ENCODE measurements at regions not wholly inside any gene's neighbourhood (a gene's known extent, or its start where the extent isn't known, plus 50 kb on each side); places are given as distances from the start of the nearest gene placed in this dataset.

- H2BK12ac ChIP-seq (ENCODE audit: insufficient read length, low read depth, low read length) = no peak overlapping the region
- no peak overlapping the region for H2AK5ac ChIP-seq (ENCODE audit: insufficient read length, low read length)
- no peak overlapping the region for H3K18ac ChIP-seq (ENCODE audit: insufficient read length, low read depth, low read length)
- no peak overlapping the region for H2BK5ac ChIP-seq (ENCODE audit: insufficient read length, low read length)
- no CpG with 5 or more reads among the region's 5 CpGs for WGBS (ENCODE audit: extremely low coverage, insufficient read length, low lambda C conversion rate)
- H3K56ac ChIP-seq (ENCODE audit: insufficient read length, low read depth, low read length) = no peak overlapping the region
- no peaks in the 10 kb centered on the region for H3K27me3 ChIP-seq (ENCODE audit: insufficient read depth, low read length)
- H2BK15ac ChIP-seq (ENCODE audit: low read depth, low read length) = no peak overlapping the region
- TF ChIP-seq CTCF (conservative IDR thresholded peaks at IDR 0.05) = no peak
- no peaks in the 10 kb centered on the region for H3K27me3 Mint-ChIP-seq (ENCODE audit: low read depth)
- peaks cover 11 to 14% of the 10 kb centered on the region in 2 experiments for H3K4me1 Mint-ChIP-seq
- no peak overlapping the region for H3K4ac ChIP-seq (ENCODE audit: low read depth, low read length)
- H4K20me1 ChIP-seq (ENCODE audit: control insufficient read depth, insufficient read depth, insufficient read length) = no peaks in the 10 kb centered on the region
- no peak overlapping the region for H3K4me3 Mint-ChIP-seq
- no peak overlapping the region for H4K91ac ChIP-seq (ENCODE audit: insufficient read length, low read depth, low read length)
- no peaks in the 10 kb centered on the region for H3K9me3 ChIP-seq (ENCODE audit: control insufficient read depth, low read depth, low read length)
- H2AFZ ChIP-seq (ENCODE audit: low read length) = no peak overlapping the region
- H3K23ac ChIP-seq (ENCODE audit: insufficient read length, low read depth, low read length) = no peak overlapping the region
- peaks cover 4 to 15% of the 10 kb centered on the region in 2 experiments; a peak in 3 of 5 replicates for H3K9me3 Mint-ChIP-seq
- peaks cover 4% of the 10 kb centered on the region; the same call in 1 of the 2 replicates for H3K4me1 ChIP-seq (ENCODE audit: insufficient read depth, low read length)
- peak; percentile 31 for DNase-seq
- H3K27ac Mint-ChIP-seq = no peak overlapping the region
- H3K79me2 ChIP-seq (ENCODE audit: insufficient read depth, low read length) = no peaks in the 10 kb centered on the region
- H3K4me2 ChIP-seq (ENCODE audit: insufficient read depth, insufficient read length, low read length) = no peak overlapping the region
- no peak overlapping the region for H4K8ac ChIP-seq (replicated peaks; ENCODE audit: insufficient read length, low read depth, low read length)
- no peak overlapping the region for H4K5ac ChIP-seq (ENCODE audit: insufficient read length, low read depth, low read length)
- no peak overlapping the region for H3T11ph ChIP-seq (ENCODE audit: low read length)
- H3K79me1 ChIP-seq (ENCODE audit: insufficient read depth, low read depth, low read length, poor library complexity, severe bottlenecking) = no peaks in the 10 kb centered on the region
- no peak overlapping the region for H3K27ac ChIP-seq (ENCODE audit: insufficient read length, low read depth, low read length)
- no peak overlapping the region for H2BK20ac ChIP-seq (ENCODE audit: low read depth, low read length, poor library complexity, severe bottlenecking)
- H3K14ac ChIP-seq (ENCODE audit: insufficient read depth, low read length) = no peak overlapping the region
- H2BK120ac ChIP-seq (ENCODE audit: low read depth, low read length, poor library complexity, severe bottlenecking) = no peak overlapping the region
- H3K9ac ChIP-seq (ENCODE audit: extremely low read depth, insufficient read length, low read length) = no peak overlapping the region
- H3K36me3 Mint-ChIP-seq (ENCODE audit: insufficient read depth in 1 of 3, low read depth in 3 of 3) = peaks cover 0 to 7% (median 0%) of the 10 kb centered on the region in 3 experiments; a peak in 2 of 7 replicates
- H3K23me2 ChIP-seq (ENCODE audit: insufficient read length, low read depth, low read length, poor library complexity, severe bottlenecking) = no peaks in the 10 kb centered on the region
Measured at GRCh38 chr4:87745064-87745807, 54.1 kb upstream of the IBSP start.
